ENCODE measurements at regions not wholly inside any gene's neighbourhood (a gene's known extent, or its start where the extent isn't known, plus 50 kb on each side); places are given as distances from the start of the nearest gene placed in this dataset.

DNA sequence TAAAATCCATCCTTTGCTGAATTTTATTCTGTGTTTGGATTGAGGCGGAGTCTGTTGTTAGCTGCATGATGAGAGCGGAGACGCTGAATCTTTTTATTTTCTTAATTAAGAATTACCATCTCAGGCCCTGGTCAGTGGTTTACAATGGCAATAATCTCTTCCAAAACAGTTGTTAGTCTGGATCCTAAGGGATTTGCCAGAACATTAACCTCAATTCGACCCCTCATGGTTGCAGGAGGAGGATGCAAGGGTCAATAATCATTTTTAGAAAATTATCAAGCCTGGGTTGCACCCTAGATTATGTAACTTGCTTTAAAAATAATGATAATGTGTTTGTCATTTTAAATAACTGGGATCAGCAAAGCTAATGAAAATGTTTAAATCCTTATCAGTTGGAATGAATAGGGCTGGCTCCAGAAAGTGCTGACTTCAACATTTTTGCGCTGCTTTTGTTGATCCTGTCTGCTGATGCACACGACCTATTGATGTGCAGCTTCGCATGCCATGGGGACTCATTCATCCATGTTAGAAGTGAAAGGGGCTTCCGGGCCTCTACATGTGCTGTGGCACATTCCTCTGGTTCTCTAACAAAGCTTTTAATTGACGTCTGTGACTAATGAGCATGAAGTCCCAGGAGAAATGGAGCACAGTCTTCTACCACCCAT lies 80.7 kb upstream of the KIAA1217 start:
- Histone ChIP-seq H3K9me1 (replicated peaks; ENCODE audit: control insufficient read depth, extremely low read depth, insufficient read depth, low read length) (no peaks in the 10 kb centered on the region), H3K9ac (replicated peaks; ENCODE audit: extremely low read depth, insufficient read depth, low read length) (no peak overlapping the region), H2AFZ (ENCODE audit: low read depth, low read length) (no peak overlapping the region), H3K4me3 (replicated peaks in 1 of 3; ENCODE audit: insufficient read depth in 1 of 3, low read depth in 1 of 3, low read length in 3 of 3) (no peak overlapping the region), H3K4me1 (ENCODE audit: control insufficient read depth, extremely low read depth, insufficient read depth, low read length) (no peaks in the 10 kb centered on the region), H3K4me2 (ENCODE audit: insufficient read depth, low read length) (no peak overlapping the region), H3K36me3 (ENCODE audit: control insufficient read depth in 2 of 2, extremely low read depth in 1 of 2, insufficient read depth in 2 of 2, low read length in 2 of 2) (no peaks in the 10 kb centered on the region), H3K27me3 (ENCODE audit: control insufficient read depth in 2 of 2, insufficient read depth in 2 of 2, low read length in 2 of 2) (no peaks in the 10 kb centered on the region), H3K9me3 (replicated peaks; ENCODE audit: control insufficient read depth, insufficient read depth, low read length) (no peaks in the 10 kb centered on the region), H3K27ac (ENCODE audit: insufficient read depth, low read depth, low read length) (no peak overlapping the region), H4K20me1 (replicated peaks; ENCODE audit: control insufficient read depth, extremely low read depth, insufficient read depth, low read length) (no peaks in the 10 kb centered on the region), H3K79me2 (ENCODE audit: control insufficient read depth, insufficient read depth, low read length) (no peaks in the 10 kb centered on the region)
- BruUV-seq (replicated peaks), result no TSS peak
- FAIRE-seq (no peak), DNase-seq (ENCODE audit: low read depth, low spot score) (no peak)
- CTCF ChIA-PET, result no interaction called here
- TF ChIP-seq POLR2A (IDR thresholded peaks at IDR 0.05; ENCODE audit: low read depth, low read length), result no peak
- TF ChIP-seq, protein P1, sequence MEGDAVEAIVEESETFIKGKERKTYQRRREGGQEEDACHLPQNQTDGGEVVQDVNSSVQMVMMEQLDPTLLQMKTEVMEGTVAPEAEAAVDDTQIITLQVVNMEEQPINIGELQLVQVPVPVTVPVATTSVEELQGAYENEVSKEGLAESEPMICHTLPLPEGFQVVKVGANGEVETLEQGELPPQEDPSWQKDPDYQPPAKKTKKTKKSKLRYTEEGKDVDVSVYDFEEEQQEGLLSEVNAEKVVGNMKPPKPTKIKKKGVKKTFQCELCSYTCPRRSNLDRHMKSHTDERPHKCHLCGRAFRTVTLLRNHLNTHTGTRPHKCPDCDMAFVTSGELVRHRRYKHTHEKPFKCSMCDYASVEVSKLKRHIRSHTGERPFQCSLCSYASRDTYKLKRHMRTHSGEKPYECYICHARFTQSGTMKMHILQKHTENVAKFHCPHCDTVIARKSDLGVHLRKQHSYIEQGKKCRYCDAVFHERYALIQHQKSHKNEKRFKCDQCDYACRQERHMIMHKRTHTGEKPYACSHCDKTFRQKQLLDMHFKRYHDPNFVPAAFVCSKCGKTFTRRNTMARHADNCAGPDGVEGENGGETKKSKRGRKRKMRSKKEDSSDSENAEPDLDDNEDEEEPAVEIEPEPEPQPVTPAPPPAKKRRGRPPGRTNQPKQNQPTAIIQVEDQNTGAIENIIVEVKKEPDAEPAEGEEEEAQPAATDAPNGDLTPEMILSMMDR (IDR thresholded peaks at IDR 0.05; ENCODE audit: extremely low read depth in 1 of 2, insufficient read depth in 1 of 2, low read depth in 1 of 2, low read length in 2 of 2), result no peak
- dilution Hi-C loops (cut with MboI; ENCODE audit: extremely low pct_ligation_motif_present, low sequenced_read_pairs) (no loop called here), intact Hi-C loops (cut with micrococcal nuclease) (no loop called here)
- POLR2A ChIA-PET, result no interaction called here

DNA sequence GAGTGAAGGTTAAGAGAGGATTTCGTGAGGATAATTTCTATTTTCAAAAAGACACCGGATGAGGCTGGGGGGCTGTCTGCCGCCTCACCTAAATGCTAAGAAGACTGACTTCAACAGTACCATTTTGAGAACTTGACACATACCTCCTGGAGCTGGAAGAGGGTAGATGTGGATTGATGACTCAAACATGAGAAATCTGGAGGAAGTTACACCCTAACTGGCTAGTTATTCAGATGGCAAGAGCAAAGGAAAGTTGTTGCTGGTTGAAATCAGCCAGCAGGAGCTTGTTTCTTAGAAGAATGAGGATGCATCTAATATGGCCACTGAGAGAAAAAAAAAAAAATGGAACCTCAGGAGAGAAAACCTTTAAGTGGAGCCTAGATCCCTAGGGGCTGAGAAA lies 76.2 kb upstream of the KIAA1217 start:
- Histone ChIP-seq H3K36me3 (ENCODE audit: control insufficient read depth in 2 of 2, extremely low read depth in 1 of 2, insufficient read depth in 2 of 2, low read length in 2 of 2) (no peaks in the 10 kb centered on the region), H3K79me2 (ENCODE audit: control insufficient read depth, insufficient read depth, low read length) (no peaks in the 10 kb centered on the region), H3K4me3 (replicated peaks in 1 of 3; ENCODE audit: insufficient read depth in 1 of 3, low read depth in 1 of 3, low read length in 3 of 3) (no peak overlapping the region), H3K27me3 (ENCODE audit: control insufficient read depth in 2 of 2, insufficient read depth in 2 of 2, low read length in 2 of 2) (no peaks in the 10 kb centered on the region), H3K4me2 (ENCODE audit: insufficient read depth, low read length) (no peak overlapping the region), H3K9me3 (replicated peaks; ENCODE audit: control insufficient read depth, insufficient read depth, low read length) (no peaks in the 10 kb centered on the region), H3K27ac (ENCODE audit: insufficient read depth, low read depth, low read length) (no peak overlapping the region), H3K4me1 (ENCODE audit: control insufficient read depth, extremely low read depth, insufficient read depth, low read length) (no peaks in the 10 kb centered on the region), H4K20me1 (replicated peaks; ENCODE audit: control insufficient read depth, extremely low read depth, insufficient read depth, low read length) (no peaks in the 10 kb centered on the region), H3K9me1 (replicated peaks; ENCODE audit: control insufficient read depth, extremely low read depth, insufficient read depth, low read length) (no peaks in the 10 kb centered on the region), H2AFZ (ENCODE audit: low read depth, low read length) (no peak overlapping the region), H3K9ac (replicated peaks; ENCODE audit: extremely low read depth, insufficient read depth, low read length) (no peak overlapping the region)
- BruUV-seq (replicated peaks), result no TSS peak
- intact Hi-C loops (cut with micrococcal nuclease), result no loop called here
- FAIRE-seq (no peak), DNase-seq (ENCODE audit: low read depth, low spot score) (no peak)
- TF ChIP-seq EZH2 (IDR thresholded peaks at IDR 0.05; ENCODE audit: borderline replicate concordance, low read depth, low read length, severe bottlenecking) (no peak), GATA2 (IDR thresholded peaks at IDR 0.05; ENCODE audit: insufficient read depth, insufficient read length, low read depth, low read length) (no peak), FOS (IDR thresholded peaks at IDR 0.05; ENCODE audit: borderline replicate concordance, insufficient read depth, low read length) (no peak), MYC (IDR thresholded peaks at IDR 0.05; ENCODE audit: low read depth, low read length) (no peak), JUN (IDR thresholded peaks at IDR 0.05; ENCODE audit: borderline replicate concordance, insufficient read depth, insufficient read length, low read depth) (no peak), POLR2A (IDR thresholded peaks at IDR 0.05; ENCODE audit: low read depth, low read length) (no peak), POLR2AphosphoS5 (IDR thresholded peaks at IDR 0.05; ENCODE audit: insufficient read depth, low read depth, low read length) (no peak)
- TF ChIP-seq, protein P2, sequence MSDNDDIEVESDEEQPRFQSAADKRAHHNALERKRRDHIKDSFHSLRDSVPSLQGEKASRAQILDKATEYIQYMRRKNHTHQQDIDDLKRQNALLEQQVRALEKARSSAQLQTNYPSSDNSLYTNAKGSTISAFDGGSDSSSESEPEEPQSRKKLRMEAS (IDR thresholded peaks at IDR 0.05; ENCODE audit: insufficient read depth, insufficient read length), result no peak
- TF ChIP-seq, protein P1 (IDR thresholded peaks at IDR 0.05; ENCODE audit: extremely low read depth in 1 of 2, insufficient read depth in 1 of 2, low read depth in 1 of 2, low read length in 2 of 2), result no peak
- ChIA-PET CTCF (no interaction called here), POLR2A (no interaction called here)
- dilution Hi-C loops (cut with MboI; ENCODE audit: extremely low pct_ligation_motif_present, low sequenced_read_pairs), result no loop called here
